ENCODE measurements at regions not wholly inside any gene's neighbourhood (a gene's known extent, or its start where the extent isn't known, plus 50 kb on each side); places are given as distances from the start of the nearest gene placed in this dataset.

GRCh38 chr2:114213808-114214207 lies 228.6 kb upstream of the DPP10 start:
- TF ChIP-seq CTCF (IDR thresholded peaks at IDR 0.05; ENCODE audit: poor library complexity, severe bottlenecking) (no peak), EZH2 (IDR thresholded peaks at IDR 0.05; ENCODE audit: borderline replicate concordance, insufficient read depth, low read length, poor library complexity, severe bottlenecking) (no peak), MXI1 (conservative IDR thresholded peaks at IDR 0.05; ENCODE audit: poor library complexity, severe bottlenecking) (no peak), SMC3 (conservative IDR thresholded peaks at IDR 0.05; ENCODE audit: poor library complexity) (no peak), POLR2AphosphoS5 (IDR thresholded peaks at IDR 0.05) (no peak), EP300 (conservative IDR thresholded peaks at IDR 0.05; ENCODE audit: poor library complexity, severe bottlenecking) (no peak), REST (IDR thresholded peaks at IDR 0.05; ENCODE audit: borderline replicate concordance) (no peak), TAF1 (IDR thresholded peaks at IDR 0.05; ENCODE audit: low read depth) (no peak), RAD21 (conservative IDR thresholded peaks at IDR 0.05) (no peak)
